ENCODE measurements at regions not wholly inside any gene's neighbourhood (a gene's known extent, or its start where the extent isn't known, plus 50 kb on each side); places are given as distances from the start of the nearest gene placed in this dataset.
A peak's percentile ranks its signal among the peaks of the same experiment; 100 is the strongest.

GRCh38 chr2:239736358-239737143 is 288.6 kb downstream of the NDUFA10 start (continued):
- TF ChIP-seq HMBOX1 (IDR thresholded peaks at IDR 0.05) = no peak
- TF ChIP-seq CTCF (IDR thresholded peaks at IDR 0.05 in 2 of 3, conservative IDR thresholded peaks at IDR 0.05 in 1 of 3; ENCODE audit: insufficient read depth in 2 of 3, low read depth in 1 of 3, low read length in 3 of 3) = peak in 1 of 3 experiments; percentile 6; a peak in 1 of 6 replicates
- TF ChIP-seq DDX20 (tag; IDR thresholded peaks at IDR 0.05; ENCODE audit: low read depth) = no peak

GRCh38 chr2:239735829-239736357 is 289.2 kb downstream of the NDUFA10 start:
- Histone ChIP-seq H3K27me3 (ENCODE audit: control insufficient read depth in 2 of 2, insufficient read depth in 2 of 2, low read length in 2 of 2) (peaks cover 0 to 9% of the 10 kb centered on the region in 2 experiments; a peak in 2 of 5 replicates), H2AFZ (ENCODE audit: low read depth, low read length) (no peak overlapping the region), H3K4me2 (ENCODE audit: insufficient read depth, low read length) (no peak overlapping the region), H3K4me3 (no peak overlapping the region), H3K36me3 (ENCODE audit: control insufficient read depth, insufficient read depth, low read length) (no peaks in the 10 kb centered on the region), H3K27ac (ENCODE audit: extremely low read depth, low read depth, low read length) (no peak overlapping the region), H3K9ac (ENCODE audit: insufficient read depth in 1 of 2, low read depth in 2 of 2, low read length in 2 of 2) (no peak overlapping the region), H3K4me1 (replicated peaks in 1 of 2; ENCODE audit: control insufficient read depth in 2 of 2, insufficient read depth in 2 of 2, low read length in 2 of 2) (no peaks in the 10 kb centered on the region; a peak in 1 of 5 replicates), H3K9me1 (ENCODE audit: control insufficient read depth, insufficient read depth, low read length) (no peaks in the 10 kb centered on the region), H3K9me3 (replicated peaks; ENCODE audit: control insufficient read depth, insufficient read depth, low read depth, low read length) (no peaks in the 10 kb centered on the region), H4K20me1 (replicated peaks; ENCODE audit: control insufficient read depth, insufficient read depth, low read length) (no peaks in the 10 kb centered on the region), H3K79me2 (ENCODE audit: control insufficient read depth, insufficient read depth, low read length) (no peaks in the 10 kb centered on the region)
- no TSS peak for BruUV-seq (replicated peaks)
- no peak for TF ChIP-seq ZBTB7A (IDR thresholded peaks at IDR 0.05; ENCODE audit: borderline replicate concordance, control insufficient read depth, low read depth, low read length)
- TF ChIP-seq ZNF146 (CRISPR knock-in tag; IDR thresholded peaks at IDR 0.05; ENCODE audit: unreplicated experiment) = no peak
- TF ChIP-seq HIVEP1 (CRISPR knock-in tag; IDR thresholded peaks at IDR 0.05) = no peak
- TF ChIP-seq EP300 (IDR thresholded peaks at IDR 0.05; ENCODE audit: low read length) = no peak
- no peak for TF ChIP-seq DMBX1 (CRISPR knock-in tag; IDR thresholded peaks at IDR 0.05; ENCODE audit: borderline replicate concordance)
- WGBS (ENCODE audit: insufficient coverage, low coverage, missing lambda C conversion rate) = 3% methylated on average over 7 of the region's 16 CpGs
- FAIRE-seq (no peak), DNase-seq (ENCODE audit: extremely low read depth in 1 of 4, low spot score in 3 of 4) (no peak), ATAC-seq (no peak)
- in situ Hi-C loops (cut with MboI) = no loop called here
- intact Hi-C loops (cut with micrococcal nuclease) = no loop called here
- ChIA-PET POLR2A (interaction anchor here (0.5 kb wide), 1 partner anchor 218 kb away, joined by 5 read pairs; no protein-coding TSS in a partner anchor), CTCF (ENCODE audit: low intra/inter-chr PET ratio) (no interaction called here)
